ENCODE measurements at regions not wholly inside any gene's neighbourhood (a gene's known extent, or its start where the extent isn't known, plus 50 kb on each side); places are given as distances from the start of the nearest gene placed in this dataset.
A peak's percentile ranks its signal among the peaks of the same experiment; 100 is the strongest.

GRCh38 chr7:3153118-3153517 is 109.5 kb upstream of the CARD11 start:
- no peak overlapping the region for H2AFZ ChIP-seq (ENCODE audit: insufficient read depth, low read length, poor library complexity)
- H2AK5ac ChIP-seq (ENCODE audit: low read length): no peak overlapping the region
- H3K79me1 ChIP-seq (ENCODE audit: low read length): no peaks in the 10 kb centered on the region
- no peak overlapping the region for H4K91ac ChIP-seq (ENCODE audit: low read depth, low read length)
- H3K79me2 ChIP-seq (ENCODE audit: control insufficient read depth, insufficient read depth, low read length, poor library complexity): no peaks in the 10 kb centered on the region
- no peak overlapping the region for H3K4me2 ChIP-seq (ENCODE audit: low read length)
- no peak overlapping the region for H3K4ac ChIP-seq (ENCODE audit: low read depth, low read length)
- H3K4me3 ChIP-seq (ENCODE audit: low read depth, low read length): no peak overlapping the region
- no peak for DNase-seq
- H3K23ac ChIP-seq (ENCODE audit: low read length): no peak overlapping the region
- H3K36me3 ChIP-seq (ENCODE audit: control insufficient read depth in 1 of 2, insufficient read depth in 2 of 2, low read length in 2 of 2): no peaks in the 10 kb centered on the region
- no peaks in the 10 kb centered on the region for H3K9me3 ChIP-seq (ENCODE audit: insufficient read depth, low read depth, low read length)
- H4K12ac ChIP-seq (ENCODE audit: low read depth, low read length): no peak overlapping the region
- H4K8ac ChIP-seq (ENCODE audit: low read depth, low read length): no peak overlapping the region
- no peaks in the 10 kb centered on the region for H3K4me1 ChIP-seq (ENCODE audit: control insufficient read depth in 1 of 2, insufficient read depth in 2 of 2, low read length in 2 of 2)
- no peak overlapping the region for H3K9ac ChIP-seq (ENCODE audit: low read length)
- H3K18ac ChIP-seq (ENCODE audit: low read length): no peak overlapping the region
- no peaks in the 10 kb centered on the region for H3K27me3 ChIP-seq (ENCODE audit: insufficient read depth, low read length)
- no peak overlapping the region for H3K27ac ChIP-seq (ENCODE audit: low read depth, low read length)
- H2BK5ac ChIP-seq (ENCODE audit: low read depth, low read length, poor library complexity): no peak overlapping the region
- H2BK12ac ChIP-seq (ENCODE audit: low read length): no peak overlapping the region
- H3K14ac ChIP-seq (ENCODE audit: low read length): no peak overlapping the region
- no peak overlapping the region for H2BK120ac ChIP-seq (ENCODE audit: insufficient read depth, low read length, poor library complexity)
- no CpG with 5 or more reads among the region's 6 CpGs for WGBS (ENCODE audit: extremely low coverage, insufficient coverage, insufficient read length)

- no peak overlapping the region for H2AK5ac ChIP-seq (ENCODE audit: low read length)
- H3K36me3 ChIP-seq (ENCODE audit: control insufficient read depth in 1 of 2, insufficient read depth in 2 of 2, low read length in 2 of 2): no peaks in the 10 kb centered on the region
- H3K4me2 ChIP-seq (ENCODE audit: low read length): no peak overlapping the region
Measured at GRCh38 chr7:3154317-3154716, 110.7 kb upstream of the CARD11 start.

DNA sequence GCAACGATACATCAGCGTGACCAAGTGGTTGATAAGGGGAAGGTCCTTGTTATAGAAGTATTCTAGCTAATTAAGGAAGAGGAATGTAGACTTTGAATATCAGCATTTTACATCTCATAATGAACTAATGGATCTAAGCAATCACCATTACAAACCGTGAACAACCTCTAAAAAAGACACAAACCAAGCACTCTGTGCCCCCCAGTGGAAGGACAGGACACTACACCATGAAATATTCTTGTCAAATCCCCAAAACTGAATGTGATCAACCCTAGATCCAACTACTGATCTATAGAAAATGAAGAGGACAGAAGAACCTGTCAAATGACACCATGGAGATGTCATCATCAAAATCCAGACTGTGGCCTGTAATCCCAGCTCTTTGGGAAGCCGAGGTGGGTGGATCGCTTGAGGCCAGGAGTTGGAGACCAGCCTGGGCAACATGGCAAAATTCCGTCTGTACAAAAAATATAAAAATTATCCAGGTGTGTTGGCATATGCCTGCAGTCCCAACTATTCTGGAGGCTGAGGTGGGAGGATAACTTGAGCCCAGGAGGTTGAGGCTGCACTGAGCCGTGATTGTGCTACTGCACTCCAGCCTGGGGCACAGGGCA is 111.3 kb upstream of the CARD11 start:
- H3K9ac ChIP-seq (ENCODE audit: low read length): no peak overlapping the region
- H3K27me3 ChIP-seq (ENCODE audit: insufficient read depth, low read length): no peaks in the 10 kb centered on the region
- H3K79me1 ChIP-seq (ENCODE audit: low read length): no peaks in the 10 kb centered on the region
- H3K4me3 ChIP-seq (ENCODE audit: low read depth, low read length): no peak overlapping the region
- H3K9me3 ChIP-seq (ENCODE audit: insufficient read depth, low read depth, low read length): no peaks in the 10 kb centered on the region
- WGBS (ENCODE audit: extremely low coverage, insufficient coverage, insufficient read length): no CpG with 5 or more reads among the region's 7 CpGs
- no peaks in the 10 kb centered on the region for H3K36me3 ChIP-seq (ENCODE audit: control insufficient read depth in 1 of 2, insufficient read depth in 2 of 2, low read length in 2 of 2)
- H4K12ac ChIP-seq (ENCODE audit: low read depth, low read length): no peak overlapping the region
- no peak overlapping the region for H3K18ac ChIP-seq (ENCODE audit: low read length)
- no peak overlapping the region for H2AFZ ChIP-seq (ENCODE audit: insufficient read depth, low read length, poor library complexity)
- no peak overlapping the region for H3K4ac ChIP-seq (ENCODE audit: low read depth, low read length)
- H4K91ac ChIP-seq (ENCODE audit: low read depth, low read length): no peak overlapping the region
- H3K4me1 ChIP-seq (ENCODE audit: control insufficient read depth in 1 of 2, insufficient read depth in 2 of 2, low read length in 2 of 2): no peaks in the 10 kb centered on the region
- H3K14ac ChIP-seq (ENCODE audit: low read length): no peak overlapping the region
- DNase-seq: peak; percentile 46 to 80
- no peak overlapping the region for H4K8ac ChIP-seq (ENCODE audit: low read depth, low read length)
- H2BK120ac ChIP-seq (ENCODE audit: insufficient read depth, low read length, poor library complexity): no peak overlapping the region
- H3K23ac ChIP-seq (ENCODE audit: low read length): no peak overlapping the region
- H2BK5ac ChIP-seq (ENCODE audit: low read depth, low read length, poor library complexity): no peak overlapping the region
- no peak overlapping the region for H2AK5ac ChIP-seq (ENCODE audit: low read length)
- no peak overlapping the region for H3K27ac ChIP-seq (ENCODE audit: low read depth, low read length)
- no peak overlapping the region for H2BK12ac ChIP-seq (ENCODE audit: low read length)
- no peak overlapping the region for H3K4me2 ChIP-seq (ENCODE audit: low read length)
- no peaks in the 10 kb centered on the region for H3K79me2 ChIP-seq (ENCODE audit: control insufficient read depth, insufficient read depth, low read length, poor library complexity)

More at GRCh38 chr7:3154317-3154716, 110.7 kb upstream of the CARD11 start:
- Histone ChIP-seq H3K4me3 (ENCODE audit: low read depth, low read length) (no peak overlapping the region), H3K79me1 (ENCODE audit: low read length) (no peaks in the 10 kb centered on the region), H3K27me3 (ENCODE audit: insufficient read depth, low read length) (no peaks in the 10 kb centered on the region), H4K12ac (ENCODE audit: low read depth, low read length) (no peak overlapping the region), H3K4ac (ENCODE audit: low read depth, low read length) (no peak overlapping the region), H3K18ac (ENCODE audit: low read length) (no peak overlapping the region), H3K27ac (ENCODE audit: low read depth, low read length) (no peak overlapping the region), H2AFZ (ENCODE audit: insufficient read depth, low read length, poor library complexity) (no peak overlapping the region), H3K9ac (ENCODE audit: low read length) (no peak overlapping the region), H3K4me1 (ENCODE audit: control insufficient read depth in 1 of 2, insufficient read depth in 2 of 2, low read length in 2 of 2) (no peaks in the 10 kb centered on the region), H2BK5ac (ENCODE audit: low read depth, low read length, poor library complexity) (no peak overlapping the region), H3K23ac (ENCODE audit: low read length) (no peak overlapping the region), H3K79me2 (ENCODE audit: control insufficient read depth, insufficient read depth, low read length, poor library complexity) (no peaks in the 10 kb centered on the region), H4K91ac (ENCODE audit: low read depth, low read length) (no peak overlapping the region), H2BK12ac (ENCODE audit: low read length) (no peak overlapping the region), H4K8ac (ENCODE audit: low read depth, low read length) (no peak overlapping the region), H3K14ac (ENCODE audit: low read length) (no peak overlapping the region), H3K9me3 (ENCODE audit: insufficient read depth, low read depth, low read length) (no peaks in the 10 kb centered on the region), H2BK120ac (ENCODE audit: insufficient read depth, low read length, poor library complexity) (no peak overlapping the region)
- no CpG with 5 or more reads among the region's 5 CpGs for WGBS (ENCODE audit: extremely low coverage, insufficient coverage, insufficient read length)
- DNase-seq: no peak

GRCh38 chr7:3156508-3156907 is 112.8 kb upstream of the CARD11 start:
- DNase-seq: no peak
- Histone ChIP-seq H3K9ac (ENCODE audit: low read length) (no peak overlapping the region), H2AK5ac (ENCODE audit: low read length) (no peak overlapping the region), H3K4me3 (ENCODE audit: low read depth, low read length) (no peak overlapping the region), H4K8ac (ENCODE audit: low read depth, low read length) (no peak overlapping the region), H3K79me2 (ENCODE audit: control insufficient read depth, insufficient read depth, low read length, poor library complexity) (no peaks in the 10 kb centered on the region), H2BK120ac (ENCODE audit: insufficient read depth, low read length, poor library complexity) (no peak overlapping the region), H3K36me3 (ENCODE audit: control insufficient read depth in 1 of 2, insufficient read depth in 2 of 2, low read length in 2 of 2) (no peaks in the 10 kb centered on the region), H2BK12ac (ENCODE audit: low read length) (no peak overlapping the region), H3K18ac (ENCODE audit: low read length) (no peak overlapping the region), H3K23ac (ENCODE audit: low read length) (no peak overlapping the region), H3K4me2 (ENCODE audit: low read length) (no peak overlapping the region), H3K4me1 (ENCODE audit: control insufficient read depth in 1 of 2, insufficient read depth in 2 of 2, low read length in 2 of 2) (no peaks in the 10 kb centered on the region), H2AFZ (ENCODE audit: insufficient read depth, low read length, poor library complexity) (no peak overlapping the region), H3K9me3 (ENCODE audit: insufficient read depth, low read depth, low read length) (no peaks in the 10 kb centered on the region), H3K79me1 (ENCODE audit: low read length) (no peaks in the 10 kb centered on the region), H3K27ac (ENCODE audit: low read depth, low read length) (no peak overlapping the region), H4K91ac (ENCODE audit: low read depth, low read length) (no peak overlapping the region), H2BK5ac (ENCODE audit: low read depth, low read length, poor library complexity) (no peak overlapping the region), H4K12ac (ENCODE audit: low read depth, low read length) (no peak overlapping the region), H3K27me3 (ENCODE audit: insufficient read depth, low read length) (no peaks in the 10 kb centered on the region), H3K4ac (ENCODE audit: low read depth, low read length) (no peak overlapping the region), H3K14ac (ENCODE audit: low read length) (no peak overlapping the region)
- no CpG with 5 or more reads among the region's 9 CpGs for WGBS (ENCODE audit: extremely low coverage, insufficient coverage, insufficient read length)

Measured in trophoblast cell (in vitro differentiated cells and primary cell).